PC-3 (cell line): ENCODE measurements at regions not wholly inside any gene's neighbourhood (a gene's known extent, or its start where the extent isn't known, plus 50 kb on each side); places are given as distances from the start of the nearest gene placed in this dataset.
A peak's percentile ranks its signal among the peaks of the same experiment; 100 is the strongest.

ENCODE experiments used
- ATAC-seq: fragments of 200-7000 bp; cut with Tn5 transposase; 2 replicates; pipeline ENCODE4 v1.9.1; 2020; ENCODE audit warnings: mild to moderate bottlenecking, moderate library complexity
- BruUV-seq: library from RNA; stranded (reverse); fragments of 400-500 nt; replicated peaks from 2 replicates; lab custom pipeline; 2021; lab: Mats Ljungman, UMichigan
- CTCF ChIA-PET: fragments of 300-600 bp; sonication (Branson Sonifier 250); formaldehyde crosslinking; loops from one replicate; lab custom pipeline; 2022; ENCODE audit warnings: antibody characterized with exemption; lab: Charles Lee
- POLR2A ChIA-PET: fragments of 300-600 bp; sonication (Branson Sonifier 250); formaldehyde crosslinking; loops from one replicate; lab custom pipeline; 2022; ENCODE audit warnings: antibody characterized with exemption; ENCODE audit not compliant: unreplicated experiment; lab: Charles Lee
- DNase-seq: peaks from one replicate; pipeline ENCODE4 v3.0.0-alpha.2; 2015
- H2AFZ ChIP-seq: fragments of 300-600 bp; sonication (generic); 2 replicates; pipeline ENCODE4 v1.6.0; 2016; ENCODE audit warnings: antibody characterized with exemption, low read length
- H3F3A ChIP-seq: fragments of 300-600 bp; sonication (generic); one replicate; pipeline ENCODE4 v1.6.0; 2017; ENCODE audit warnings: antibody characterized with exemption, low read length, control low read depth, mild to moderate bottlenecking; ENCODE audit not compliant: unreplicated experiment
- H3K27ac ChIP-seq: fragments of 300-600 bp; sonication (generic); 2 replicates; pipeline ENCODE4 v1.5.1; 2016; ENCODE audit warnings: mild to moderate bottlenecking, low read length
- H3K27me3 ChIP-seq: fragments of 300-600 bp; sonication (generic); 2 replicates; pipeline ENCODE4 v1.6.1; 2016; ENCODE audit warnings: low read length, mixed read lengths
- H3K36me3 ChIP-seq: fragments of 300-600 bp; sonication (generic); 2 replicates; pipeline ENCODE4 v1.6.1; 2016; ENCODE audit warnings: low read depth, mixed run types, low read length, mixed read lengths
- H3K4me1 ChIP-seq: fragments of 300-600 bp; sonication (generic); 2 replicates; pipeline ENCODE4 v1.5.1; 2016; ENCODE audit warnings: low read length; ENCODE audit not compliant: insufficient read depth
- H3K4me2 ChIP-seq: fragments of 300-600 bp; sonication (generic); 2 replicates; pipeline ENCODE4 v1.6.0; 2016; ENCODE audit warnings: low read length
- H3K4me3 ChIP-seq: fragments of 300-600 bp; sonication (generic); 2 replicates; pipeline ENCODE4 v1.5.1; 2016; ENCODE audit warnings: mild to moderate bottlenecking, low read length, mixed read lengths
- H3K79me2 ChIP-seq: fragments of 300-600 bp; sonication (generic); 2 replicates; pipeline ENCODE4 v1.6.1; 2017; ENCODE audit warnings: low read length, mixed read lengths
- H3K9ac ChIP-seq: fragments of 300-600 bp; sonication (generic); 2 replicates; pipeline ENCODE4 v1.6.0; 2016; ENCODE audit warnings: mild to moderate bottlenecking, low read length
- H3K9me2 ChIP-seq: fragments of 300-600 bp; sonication (generic); replicated peaks from 2 replicates; pipeline ENCODE4 v1.6.1; 2016; ENCODE audit warnings: mixed run types, low read length, mixed read lengths
- H3K9me3 ChIP-seq: fragments of 300-600 bp; sonication (generic); 2 replicates; pipeline ENCODE4 v1.6.1; 2016; ENCODE audit warnings: low read length, mixed read lengths
- H4K20me1 ChIP-seq: fragments of 300-600 bp; sonication (generic); 2 replicates; pipeline ENCODE4 v1.6.1; 2016; ENCODE audit warnings: low read length, mixed read lengths
- CTCF ChIP-seq: fragments of 300-600 bp; sonication (generic); conservative IDR thresholded peaks from 2 replicates; pipeline ENCODE4 v1.5.1; 2017; ENCODE audit warnings: antibody characterized with exemption, low read depth, mild to moderate bottlenecking, low read length
- EZH2 ChIP-seq: fragments of 300-600 bp; sonication (generic); IDR thresholded peaks from one replicate; pipeline ENCODE4 v1.6.1; 2017; ENCODE audit warnings: antibody characterized with exemption, mild to moderate bottlenecking, low read length; ENCODE audit not compliant: unreplicated experiment
- EZH2phosphoT487 ChIP-seq: fragments of 300-600 bp; sonication (generic); IDR thresholded peaks from 2 replicates; pipeline ENCODE4 v1.6.1; 2018; ENCODE audit warnings: mild to moderate bottlenecking, antibody characterized with exemption, low read length, borderline replicate concordance
- intact Hi-C: fragments of 100-400 bp; cut with micrococcal nuclease; formaldehyde crosslinking; loops from 2 replicates; pipeline ENCODE4 v1.9.0; 2023

GRCh38 chr4:140267576-140267975 lies 105.9 kb upstream of the SCOC start:
- Histone ChIP-seq H2AFZ (peak overlapping the region; percentile 15; the same call in 1 of the 2 replicates), H3K9me2 (no peaks in the 10 kb centered on the region), H3K27me3 (no peaks in the 10 kb centered on the region), H3F3A (peaks cover 3% of the 10 kb centered on the region), H3K4me2 (peak overlapping the region; percentile 54), H3K36me3 (no peaks in the 10 kb centered on the region), H3K9ac (no peak overlapping the region), H3K9me3 (no peaks in the 10 kb centered on the region), H3K27ac (peak overlapping the region; percentile 44), H3K4me3 (no peak overlapping the region), H3K79me2 (no peaks in the 10 kb centered on the region), H3K4me1 (peaks cover 23% of the 10 kb centered on the region), H4K20me1 (no peaks in the 10 kb centered on the region)
- ChIA-PET POLR2A (no interaction called here), CTCF (interaction anchor here (1.3 kb wide), 1 partner anchor 92 kb away, joined by 5 read pairs; no protein-coding TSS in a partner anchor)
- ATAC-seq (no peak), DNase-seq (no peak)
- TF ChIP-seq CTCF (no peak), EZH2phosphoT487 (no peak), EZH2 (no peak)
- no TSS peak for BruUV-seq
- intact Hi-C loops: no loop called here

GRCh38 chr4:140266958-140267568 lies 106.4 kb upstream of the SCOC start:
- Histone ChIP-seq H3K4me3 (no peak overlapping the region), H3K4me1 (peaks cover 23% of the 10 kb centered on the region), H2AFZ (peak overlapping the region; percentile 15; the same call in 1 of the 2 replicates), H3F3A (peaks cover 3% of the 10 kb centered on the region), H3K36me3 (no peaks in the 10 kb centered on the region), H3K79me2 (no peaks in the 10 kb centered on the region), H3K9ac (no peak overlapping the region), H3K9me2 (no peaks in the 10 kb centered on the region), H3K27ac (peak overlapping the region; percentile 65), H3K27me3 (no peaks in the 10 kb centered on the region), H3K4me2 (peak overlapping the region; percentile 54), H4K20me1 (no peaks in the 10 kb centered on the region), H3K9me3 (no peaks in the 10 kb centered on the region)
- DNase-seq (peak; percentile 91), ATAC-seq (peak; percentile 94)
- BruUV-seq: no TSS peak
- POLR2A ChIA-PET: no interaction called here
- no peak for TF ChIP-seq CTCF
- TF ChIP-seq EZH2phosphoT487: no peak
- TF ChIP-seq EZH2: no peak
- CTCF ChIA-PET: interaction anchor here (0.7 to 1.3 kb wide), 2 partner anchors 63 to 93 kb away, joined by 3 to 5 read pairs; no protein-coding TSS in a partner anchor
- intact Hi-C loops: no loop called here

GRCh38 chr4:140260227-140260626 lies 106.2 kb upstream of the MAML3 start:
- Histone ChIP-seq H3K4me2 (peak overlapping the region; percentile 29; the same call in 1 of the 2 replicates), H3K27ac (0 out of 2 replicates have a peak overlapping the region, but pooled peaks have one; percentile 7), H3F3A (no peaks in the 10 kb centered on the region), H4K20me1 (no peaks in the 10 kb centered on the region), H3K4me1 (peaks cover 34% of the 10 kb centered on the region), H3K36me3 (no peaks in the 10 kb centered on the region), H3K9me2 (no peaks in the 10 kb centered on the region), H3K4me3 (no peak overlapping the region), H3K27me3 (no peaks in the 10 kb centered on the region), H2AFZ (no peak overlapping the region), H3K79me2 (no peaks in the 10 kb centered on the region), H3K9ac (no peak overlapping the region), H3K9me3 (no peaks in the 10 kb centered on the region)
- ATAC-seq (peak; percentile 59), DNase-seq (peak; percentile 85)
- no peak for TF ChIP-seq CTCF
- no peak for TF ChIP-seq EZH2
- no peak for TF ChIP-seq EZH2phosphoT487
- no TSS peak for BruUV-seq
- POLR2A ChIA-PET: no interaction called here
- intact Hi-C loops: no loop called here
- CTCF ChIA-PET: no interaction called here
